Stimulated activated CD4-positive, alpha-beta T cell treated with anti-CD3 and anti-CD28 coated beads, Interleukin-4, amount 100 ng/mL, for 24 hours (primary cell): ENCODE measurements at regions not wholly inside any gene's neighbourhood (a gene's known extent, or its start where the extent isn't known, plus 50 kb on each side); places are given as distances from the start of the nearest gene placed in this dataset.
"Not testable (repeated sequence)": the region's sequence is repeated elsewhere in the genome, so short reads cannot be mapped to it uniquely, and the experiment has no call there.

Source experiments
- DNase-seq: peaks from one replicate; pipeline ENCODE4 v3.0.0-alpha.2; 2020

DNA sequence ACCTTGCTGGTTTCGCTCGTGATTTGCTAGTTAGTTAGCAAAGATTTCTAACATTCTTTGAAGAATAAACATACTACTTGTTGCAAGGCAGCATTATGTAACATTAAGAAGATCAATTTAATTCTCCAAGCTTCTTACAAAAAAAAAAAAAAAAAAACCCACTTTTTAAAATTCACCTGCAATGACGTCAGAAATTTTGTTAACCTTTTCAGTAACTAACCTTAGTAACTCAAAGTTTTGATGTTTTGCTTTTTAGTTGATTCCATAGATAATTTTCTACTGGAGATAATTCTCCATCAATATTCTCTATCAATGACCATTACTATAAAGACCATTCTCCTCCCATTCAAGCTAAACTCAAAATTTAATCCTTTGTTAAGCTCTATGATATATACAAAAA lies 491.8 kb upstream of the TBL1XR1 start:
- DNase-seq: no peak

DNA sequence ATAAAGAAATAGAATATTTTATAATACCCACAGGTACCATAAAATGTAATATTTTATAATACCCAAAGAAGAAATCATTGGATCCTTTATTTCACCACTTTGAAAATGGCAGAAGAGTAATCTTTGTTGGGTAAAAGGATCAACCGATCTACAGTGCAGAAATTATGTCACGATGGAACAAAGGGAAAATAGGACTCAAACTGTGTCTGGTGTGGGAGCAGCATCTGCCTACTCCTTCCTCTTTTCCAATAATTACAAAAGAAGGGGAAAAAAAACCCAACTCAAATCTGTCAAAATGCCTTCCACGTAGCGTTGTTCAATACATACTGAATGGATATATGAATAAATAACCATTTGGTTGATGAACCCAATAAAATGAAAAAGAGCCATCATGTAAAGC lies 492.6 kb upstream of the TBL1XR1 start:
- no peak for DNase-seq

DNA sequence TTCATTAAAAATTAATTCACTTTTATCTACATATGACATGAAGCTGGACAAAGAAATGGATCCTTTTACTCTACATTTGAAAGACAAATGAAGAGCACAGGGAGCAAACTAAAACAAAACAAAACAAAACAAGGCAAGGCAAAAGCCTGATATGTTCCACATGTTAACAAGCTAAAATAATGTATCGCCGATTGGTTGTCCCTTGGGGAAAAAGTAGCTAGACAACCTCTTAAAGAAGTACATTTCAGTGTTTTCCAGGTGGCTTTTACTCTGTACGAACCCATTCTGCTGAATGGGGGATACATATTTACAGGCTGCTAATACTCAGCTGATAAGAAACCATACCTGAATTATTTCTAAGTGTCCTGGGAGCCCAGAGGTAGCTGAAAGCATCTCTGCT lies 493.0 kb upstream of the TBL1XR1 start:
- no peak for DNase-seq

DNA sequence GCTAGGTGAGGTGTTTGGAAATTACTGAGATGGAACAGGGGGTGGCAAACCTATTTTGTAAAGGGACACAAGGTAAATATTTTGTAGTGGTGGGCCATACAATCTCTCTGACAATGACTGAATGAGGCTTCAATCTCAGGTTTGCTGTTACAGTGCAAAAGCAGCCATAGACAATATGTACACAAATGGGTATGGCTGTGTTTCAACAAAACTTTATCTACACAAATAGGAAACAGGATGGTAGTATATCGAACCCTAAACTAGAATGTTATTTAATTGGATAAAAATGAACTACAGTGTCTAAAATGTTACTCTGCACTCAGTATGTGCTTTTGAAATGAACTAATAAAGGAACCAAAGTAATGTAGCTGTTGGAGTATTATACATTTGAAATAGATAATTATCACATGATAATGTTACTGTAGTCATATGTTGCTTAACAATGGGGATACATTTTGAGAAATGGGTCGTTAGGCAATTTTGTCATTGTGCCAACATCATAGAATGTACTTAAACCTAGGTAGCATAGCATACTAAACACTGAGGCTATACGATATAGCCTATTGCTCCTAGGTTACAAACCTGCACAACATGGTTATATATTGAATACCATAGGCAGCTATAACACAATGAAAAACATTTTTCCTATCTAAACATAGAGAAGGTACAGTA lies 495.2 kb upstream of the TBL1XR1 start:
- DNase-seq: no peak

DNA sequence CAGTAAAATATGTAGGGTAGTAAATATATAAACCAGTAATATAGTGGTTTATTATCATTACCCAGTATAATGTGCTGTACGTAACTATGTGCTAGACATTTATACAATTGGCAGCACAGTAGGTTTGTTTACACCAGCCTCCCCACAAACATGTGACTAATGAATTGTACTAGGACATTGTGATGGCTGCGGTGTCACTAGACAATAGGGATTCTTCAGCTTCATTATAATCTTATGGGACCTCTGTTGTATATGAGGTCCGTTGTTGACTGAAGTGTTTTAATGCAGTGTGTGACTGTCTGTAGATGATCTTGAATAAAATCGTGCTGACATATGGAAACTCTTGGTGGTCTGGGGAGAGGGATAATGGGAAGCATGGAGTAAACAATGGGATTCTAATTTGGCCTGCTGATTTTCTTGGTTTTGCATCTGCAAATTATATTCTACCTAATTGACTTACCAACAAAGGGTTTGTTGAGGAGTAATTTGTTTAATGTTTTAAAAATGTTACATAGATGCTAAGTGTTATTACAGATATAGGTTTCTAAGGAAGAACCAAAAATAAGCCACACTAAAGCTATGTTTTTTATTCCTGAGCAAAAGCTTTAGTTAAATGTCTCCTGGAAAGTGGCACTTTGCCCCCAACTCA lies 496.5 kb upstream of the TBL1XR1 start:
- DNase-seq: no peak

DNA sequence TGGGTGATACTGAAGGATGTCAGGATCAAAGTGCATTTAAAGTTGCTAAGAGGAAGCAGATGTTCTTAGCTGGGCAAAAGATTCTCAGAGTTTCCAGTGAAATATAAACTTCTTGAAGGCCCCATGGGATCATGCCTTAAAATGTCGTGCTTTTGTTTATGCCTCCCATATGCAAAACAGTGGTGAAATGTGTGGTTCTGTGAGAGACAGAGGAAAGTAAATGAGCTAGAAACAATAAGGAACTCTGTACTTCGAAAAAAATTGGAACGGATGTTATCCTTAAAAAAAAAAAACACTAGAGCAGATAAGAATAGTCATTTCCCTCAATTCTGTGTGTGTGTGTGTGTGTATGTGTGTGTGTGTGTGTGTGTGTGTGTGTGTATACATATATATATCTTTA lies 497.0 kb upstream of the TBL1XR1 start:
- no peak for DNase-seq

DNA sequence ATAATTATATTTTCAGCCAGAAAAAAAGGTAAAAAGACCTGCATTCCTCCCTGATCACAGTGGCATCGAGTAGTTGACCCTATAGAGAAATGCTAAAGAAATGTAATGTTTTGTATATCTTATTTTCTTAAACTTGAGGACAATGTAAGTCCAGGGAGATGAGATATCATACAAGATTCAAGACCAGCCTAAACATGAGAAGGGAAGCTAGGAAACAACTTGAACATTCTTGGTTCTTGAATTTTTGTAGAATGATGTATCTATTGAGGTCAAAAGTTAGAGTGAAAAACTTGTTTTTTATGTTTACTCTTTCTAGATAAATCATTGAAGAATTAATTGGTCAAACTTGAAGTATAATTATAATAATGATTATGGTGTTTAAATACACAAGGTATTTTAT lies 497.7 kb upstream of the TBL1XR1 start:
- no peak for DNase-seq

DNA sequence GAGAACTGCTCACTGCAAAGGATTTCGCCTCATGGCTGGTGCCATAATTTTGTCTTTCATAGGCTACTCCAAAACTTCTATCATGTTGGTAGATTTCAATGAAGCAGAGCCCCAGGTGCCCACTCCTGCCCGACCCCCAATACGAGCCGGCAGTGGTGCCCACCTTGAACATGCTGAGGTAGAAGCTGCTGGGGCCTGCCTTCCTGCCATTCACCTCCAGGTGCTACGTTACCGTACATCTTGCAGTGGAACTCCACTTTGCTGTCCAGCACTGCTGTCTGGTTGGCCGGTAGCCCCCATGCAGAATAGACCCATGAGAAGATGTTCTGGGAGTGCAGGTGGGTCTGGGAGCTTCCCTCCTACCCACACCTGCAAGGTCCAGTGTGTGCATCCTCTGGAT lies 502.8 kb upstream of the TBL1XR1 start:
- DNase-seq: no peak

DNA sequence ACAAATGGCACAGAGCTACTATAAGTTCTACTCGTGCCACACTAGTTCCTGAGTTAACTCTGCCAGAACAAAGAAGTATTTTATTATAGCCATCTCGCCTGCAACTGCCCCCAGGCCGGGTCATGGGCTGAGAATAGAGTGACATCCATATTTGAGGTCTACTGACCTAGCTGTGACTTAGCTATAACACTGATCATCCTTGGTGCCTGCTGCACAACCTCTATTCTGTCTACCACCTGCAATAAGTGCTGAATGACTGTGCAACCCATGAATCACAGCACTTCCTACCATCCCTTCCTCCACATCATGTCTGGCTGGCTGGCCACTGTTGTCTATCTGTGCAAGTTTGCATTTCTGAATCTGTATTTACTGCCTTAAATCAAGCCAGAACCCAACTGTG lies 506.5 kb upstream of the TBL1XR1 start:
- no peak for DNase-seq

DNA sequence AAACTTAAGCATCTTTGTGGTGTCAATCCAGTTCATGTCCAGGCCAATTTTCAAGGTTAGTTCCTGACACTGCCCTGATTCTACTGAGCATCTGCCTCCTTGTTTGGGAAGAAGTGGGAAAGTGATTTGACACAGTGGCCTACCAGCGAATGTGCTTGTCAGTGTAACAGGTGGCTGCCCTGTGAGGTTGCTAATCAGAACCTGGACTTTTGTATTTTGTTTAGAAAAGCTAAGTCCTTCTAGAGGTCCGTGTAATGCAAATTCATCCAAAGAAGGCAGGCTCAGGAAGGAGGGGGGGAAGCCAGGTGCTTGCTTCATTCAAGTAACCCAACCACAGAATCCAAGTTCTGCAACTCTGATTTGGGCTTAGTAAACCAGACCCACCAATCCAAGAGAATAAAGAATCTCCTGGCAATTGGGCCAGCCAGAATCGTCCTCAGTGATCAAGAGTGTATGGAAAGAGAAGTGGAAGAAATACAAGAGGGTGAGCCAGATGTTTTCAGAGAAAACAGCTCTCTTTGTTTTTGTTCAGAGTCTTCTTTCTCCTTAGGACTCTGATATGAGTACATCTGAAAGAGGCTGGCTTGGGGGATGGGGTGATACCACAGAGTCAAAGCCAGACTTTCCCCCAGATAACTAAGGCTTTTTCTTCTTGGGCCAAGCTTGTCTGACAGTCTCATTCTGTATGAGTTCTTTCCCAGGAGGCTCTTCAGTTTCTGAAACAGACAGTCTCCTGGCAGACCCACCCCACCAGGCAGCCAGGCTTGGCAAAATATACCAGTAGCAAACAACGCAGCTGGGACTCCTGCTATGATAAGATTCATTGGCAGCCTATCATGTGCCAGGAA lies 508.9 kb upstream of the TBL1XR1 start:
- DNase-seq: no peak

DNA sequence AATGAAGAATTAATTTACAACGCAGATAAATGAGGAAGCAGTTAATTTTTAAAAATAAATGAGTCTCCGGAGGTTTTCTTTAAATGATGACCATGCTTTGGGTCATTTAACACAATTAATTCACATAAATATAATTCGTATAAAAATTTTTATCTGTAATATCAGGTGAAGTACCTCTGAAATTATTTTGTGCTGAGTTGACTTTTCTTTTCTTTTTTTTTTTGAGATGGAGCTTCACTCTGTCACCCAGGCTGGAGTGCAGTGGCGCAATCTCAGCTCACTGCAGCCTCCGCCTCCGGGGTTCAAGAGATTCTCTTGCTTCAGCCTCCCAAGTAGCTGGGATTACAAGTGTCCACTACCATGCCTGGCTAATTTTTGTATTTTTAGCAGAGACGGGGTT lies 512.2 kb upstream of the TBL1XR1 start:
- not testable (repeated sequence) for DNase-seq

DNA sequence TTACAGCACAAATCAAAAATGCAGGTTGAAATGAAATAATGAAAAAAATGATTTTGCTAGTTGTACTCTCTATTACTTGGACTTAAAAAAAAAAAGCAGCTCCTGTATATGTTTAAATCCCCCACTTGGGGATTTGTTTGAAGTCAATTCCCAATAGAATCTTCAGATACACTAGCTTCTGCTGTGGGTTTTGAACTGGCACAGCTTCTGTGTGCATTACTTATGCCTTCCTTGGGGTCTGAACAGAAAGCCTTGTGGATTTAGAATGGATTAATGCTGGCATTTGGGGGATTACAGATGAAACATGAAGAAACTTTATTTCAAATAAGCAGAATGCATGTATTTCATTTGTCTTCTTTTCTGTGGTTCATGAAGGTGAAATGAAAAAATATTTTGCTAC lies 513.2 kb upstream of the TBL1XR1 start:
- no peak for DNase-seq

DNA sequence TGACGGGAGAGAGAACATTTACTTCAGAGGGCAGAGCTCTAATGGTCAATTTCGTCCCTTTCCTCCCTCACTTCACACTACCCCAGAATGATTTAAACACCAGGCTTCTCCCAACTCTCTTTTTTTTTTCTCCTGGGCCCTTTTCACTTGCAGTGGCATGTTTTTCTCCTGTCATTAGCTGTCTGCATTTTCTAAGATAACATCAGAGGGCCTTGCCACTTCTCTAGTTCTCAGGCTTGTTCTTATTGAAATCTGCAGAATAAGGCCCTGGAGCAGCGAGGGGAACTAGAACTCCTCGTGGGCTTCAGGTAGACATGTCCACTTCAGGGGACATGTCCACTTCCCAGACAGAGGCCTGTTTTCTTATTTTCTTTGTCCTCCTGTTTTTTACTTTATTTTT lies 514.4 kb upstream of the TBL1XR1 start:
- no peak for DNase-seq

DNA sequence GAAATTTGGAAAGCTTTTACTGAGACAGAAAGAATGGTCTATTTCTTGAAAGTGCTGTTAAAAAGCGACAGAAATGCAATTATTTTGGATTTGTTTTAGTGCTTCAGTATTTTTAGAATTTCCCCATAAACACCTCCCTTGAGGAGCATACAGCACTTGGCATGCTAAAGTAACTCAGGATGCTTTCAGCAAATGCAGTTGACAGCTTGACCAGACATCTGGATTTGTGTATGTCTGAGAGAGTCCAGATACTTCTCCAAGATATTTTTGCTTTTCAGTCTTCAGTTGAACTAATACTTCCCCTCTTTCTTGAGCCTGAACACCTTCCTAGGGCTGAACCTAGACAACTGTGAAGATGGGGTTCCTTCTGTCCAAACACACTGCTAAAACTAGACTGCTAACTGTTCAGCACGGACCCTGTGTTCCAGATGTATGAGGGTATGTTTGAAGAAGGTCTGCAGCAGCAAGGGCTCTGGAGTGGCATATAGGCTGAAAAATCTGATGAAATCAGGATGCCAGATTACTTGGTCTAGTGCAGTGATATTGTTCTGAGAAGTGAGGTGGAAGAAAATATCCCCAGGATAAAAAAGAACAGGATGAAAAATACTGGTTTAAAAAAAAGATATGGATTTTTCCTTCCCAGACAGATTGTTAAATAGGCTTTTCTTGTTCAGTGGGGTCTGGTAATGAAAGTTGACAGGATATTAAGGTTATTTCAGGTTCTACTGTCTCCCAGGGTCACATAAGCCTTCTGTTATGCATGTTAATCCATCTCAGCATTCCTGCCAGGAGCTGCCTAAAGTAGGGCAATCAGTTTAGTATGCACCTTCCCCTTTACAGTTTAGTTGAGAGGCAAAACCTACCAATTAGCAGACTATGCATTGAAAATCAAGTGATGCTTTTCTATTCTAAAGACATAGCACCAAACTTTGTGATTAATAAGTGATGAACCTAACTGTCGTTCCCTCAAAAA lies 516.9 kb upstream of the TBL1XR1 start:
- DNase-seq: no peak

DNA sequence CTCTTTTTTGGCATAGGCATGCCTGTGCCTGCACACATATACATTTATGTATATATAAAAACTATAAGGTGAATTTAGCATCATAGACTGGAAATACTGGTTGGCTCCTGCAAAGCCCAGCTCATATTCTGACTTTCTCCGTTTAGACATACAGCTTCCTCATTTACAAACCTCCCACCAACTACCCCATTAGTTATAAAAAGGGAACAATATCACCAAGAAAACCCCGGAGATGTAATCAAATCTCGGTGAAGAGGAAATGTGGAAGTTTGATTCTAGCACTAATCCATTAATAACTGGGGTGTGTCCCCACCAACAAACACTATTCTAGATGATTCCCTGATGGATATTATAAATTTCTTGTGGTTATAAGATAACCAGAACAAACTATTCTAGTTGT lies 517.7 kb upstream of the TBL1XR1 start:
- no peak for DNase-seq

DNA sequence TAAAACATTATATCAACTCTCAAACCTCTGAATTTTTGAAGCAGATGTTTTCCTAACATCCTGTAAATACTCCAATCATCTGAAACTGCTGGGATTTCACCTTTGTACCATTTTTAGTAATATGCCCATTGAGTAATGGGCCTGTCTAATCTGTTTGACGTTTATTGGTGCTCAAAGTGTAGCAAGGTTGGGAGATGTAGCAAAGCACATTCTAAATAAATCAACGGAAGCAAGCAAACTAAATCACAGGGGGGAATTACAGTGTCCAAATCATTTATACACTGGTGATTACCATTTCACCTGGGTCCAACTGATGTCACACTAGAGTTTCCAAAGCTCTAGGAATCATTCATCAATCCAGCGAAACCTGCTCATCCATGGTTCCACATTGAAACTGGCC lies 518.7 kb upstream of the TBL1XR1 start:
- DNase-seq: no peak

DNA sequence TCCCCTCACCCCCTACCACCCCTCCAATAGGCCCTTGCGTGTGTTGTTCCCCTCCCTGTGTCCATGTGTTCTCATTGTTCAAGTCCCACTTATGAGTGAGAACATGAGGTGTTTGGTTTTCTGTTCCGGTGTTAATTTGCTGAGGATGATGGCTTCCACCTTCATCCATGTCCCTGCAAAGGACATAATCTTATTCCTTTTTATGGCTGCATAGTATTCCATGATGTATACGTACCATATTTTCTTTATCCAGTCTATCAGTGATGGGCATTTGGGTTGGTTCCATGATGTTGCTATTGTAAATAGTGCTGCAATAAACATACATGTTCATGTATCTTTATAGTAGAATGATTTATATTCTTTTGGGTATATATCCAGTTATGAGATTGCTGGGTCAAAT lies 523.6 kb upstream of the TBL1XR1 start:
- DNase-seq: not testable (repeated sequence)

DNA sequence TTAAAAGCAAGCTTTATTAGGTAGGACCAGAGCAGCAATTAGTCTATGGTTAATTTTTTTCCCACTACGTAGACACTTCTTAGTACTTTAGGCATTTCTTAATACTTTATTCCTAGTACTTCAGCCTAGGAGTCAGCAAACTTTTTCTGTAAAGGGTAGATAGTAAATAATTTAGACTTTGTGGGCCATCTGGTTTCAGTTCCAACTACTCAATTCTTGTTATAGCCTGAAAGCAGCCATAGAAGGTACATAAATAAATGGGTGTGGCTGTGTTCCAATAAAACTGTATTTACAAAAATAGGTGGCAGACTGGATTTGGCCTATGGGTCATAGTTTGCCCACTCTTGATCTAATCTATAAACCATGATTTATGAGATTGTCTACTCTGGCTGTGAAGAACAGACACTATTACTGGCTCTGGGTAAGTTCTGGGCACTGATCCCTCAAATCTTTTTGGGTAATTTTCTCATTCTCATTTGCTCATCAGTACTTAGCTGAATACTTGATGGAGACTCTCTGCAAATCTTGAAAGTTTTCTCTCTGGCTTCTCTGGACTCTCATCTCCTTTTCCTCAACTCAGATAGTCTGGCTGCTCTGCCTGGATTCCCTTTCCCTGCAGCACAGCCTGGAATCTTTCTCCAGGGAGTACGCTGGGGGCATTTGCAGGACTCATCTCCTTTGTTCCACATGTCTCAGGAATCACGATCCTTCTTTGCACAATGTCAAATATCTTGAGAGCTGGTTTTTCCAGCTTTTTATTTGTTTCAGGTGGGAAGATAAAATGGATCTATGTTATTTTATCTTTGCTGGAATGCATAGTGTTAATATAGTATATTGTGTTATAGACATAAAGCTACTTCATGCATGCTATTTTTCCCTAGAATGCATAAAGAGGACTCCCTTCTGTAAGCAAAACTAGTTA lies 524.8 kb upstream of the TBL1XR1 start:
- no peak for DNase-seq

DNA sequence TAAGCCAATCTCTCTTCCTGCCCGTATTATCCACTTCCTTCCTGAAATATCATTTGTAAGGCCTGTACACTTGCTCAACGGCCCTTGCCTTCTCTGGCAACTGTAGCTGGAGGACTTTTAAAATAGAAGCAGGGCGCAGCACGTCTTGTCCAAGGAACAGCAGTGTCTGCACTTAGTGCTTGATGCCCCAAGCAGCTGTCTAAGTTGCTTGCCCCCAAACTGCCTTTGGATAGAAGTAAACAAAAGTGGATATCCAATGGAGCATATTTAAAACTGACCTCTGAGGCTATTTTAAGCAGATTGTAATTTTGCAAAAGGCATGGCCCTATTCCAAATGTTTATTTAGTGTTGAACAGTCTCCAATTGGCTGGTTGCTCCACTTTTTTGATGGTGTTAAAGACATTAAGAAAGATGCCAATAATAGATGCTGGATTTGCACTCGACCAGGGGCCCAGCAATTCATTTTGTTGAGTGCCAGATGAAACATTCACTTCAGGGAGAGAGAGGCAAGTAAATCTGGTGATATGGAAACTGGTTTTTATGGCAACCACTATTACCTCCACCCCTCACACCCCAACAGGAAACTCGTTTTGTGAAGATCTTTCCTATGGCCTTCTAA lies 526.8 kb upstream of the TBL1XR1 start:
- no peak for DNase-seq

DNA sequence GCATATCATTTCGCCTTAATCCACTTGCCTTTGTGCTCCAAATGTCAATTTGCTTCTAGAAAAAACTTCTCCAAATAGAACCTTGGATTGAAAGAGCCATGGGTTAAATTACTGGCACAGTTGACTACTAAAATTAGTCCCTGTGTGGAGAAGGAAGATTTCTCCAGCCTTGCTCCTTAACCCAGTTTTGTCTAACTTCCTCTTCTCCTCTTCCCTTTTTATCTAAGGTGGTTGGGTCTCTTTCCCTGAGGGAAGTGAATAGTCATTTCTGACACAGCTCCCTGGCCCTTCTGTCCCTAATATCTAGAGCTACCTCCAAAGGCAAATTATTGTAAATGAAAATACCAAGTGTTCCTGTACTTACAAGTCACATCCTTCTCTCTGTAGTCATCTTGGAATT lies 527.9 kb upstream of the TBL1XR1 start:
- DNase-seq: no peak

DNA sequence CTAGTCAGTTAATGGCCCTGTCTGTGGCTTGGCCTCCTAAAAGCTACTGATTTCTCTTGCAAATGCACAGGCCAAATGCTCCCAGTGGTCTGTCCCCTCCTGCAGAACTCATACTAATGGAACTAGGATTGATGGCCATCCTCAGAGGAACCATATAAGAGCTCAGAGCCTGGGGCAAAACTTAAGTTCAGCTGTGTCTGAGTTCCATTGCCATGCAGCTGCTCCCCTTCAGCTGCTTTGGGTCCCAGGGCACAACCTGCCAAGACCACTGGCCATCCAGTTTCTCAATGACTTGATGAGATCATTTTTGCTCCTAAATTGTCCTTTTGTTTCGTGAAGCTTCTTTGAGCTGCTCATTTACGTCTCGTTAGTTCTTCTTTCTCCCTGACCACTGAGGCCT lies 529.5 kb upstream of the TBL1XR1 start:
- no peak for DNase-seq
